Neural cell (in vitro differentiated cells): ENCODE measurements at regions not wholly inside any gene's neighbourhood (a gene's known extent, or its start where the extent isn't known, plus 50 kb on each side); places are given as distances from the start of the nearest gene placed in this dataset.

Experiments
- EP300 ChIP-seq: fragments of 450-650 bp; conservative IDR thresholded peaks from 2 replicates; pipeline ENCODE4 v1.6.1; 2014; ENCODE audit warnings: antibody characterized with exemption, mild to moderate bottlenecking, moderate library complexity; ENCODE audit not compliant: poor library complexity, severe bottlenecking
- EZH2 ChIP-seq: fragments of 200-600, 300-800 bp; shearing (Covaris generic), sonication (generic); IDR thresholded peaks from 2 replicates; pipeline ENCODE4 v1.6.1; 2014; ENCODE audit warnings: antibody characterized with exemption, low read length, borderline replicate concordance, mild to moderate bottlenecking; ENCODE audit not compliant: insufficient read depth, poor library complexity, severe bottlenecking
- POLR2AphosphoS5 ChIP-seq: IDR thresholded peaks from 2 replicates; pipeline ENCODE4 v1.6.1; 2012
- RAD21 ChIP-seq: fragments of 450-650 bp; conservative IDR thresholded peaks from 2 replicates; pipeline ENCODE4 v1.6.1; 2014; ENCODE audit warnings: antibody characterized with exemption, mild to moderate bottlenecking, moderate library complexity
- SMC3 ChIP-seq: fragments of 450-650 bp; conservative IDR thresholded peaks from 2 replicates; pipeline ENCODE4 v1.6.1; 2014; ENCODE audit warnings: antibody characterized with exemption, mild to moderate bottlenecking, moderate library complexity; ENCODE audit not compliant: poor library complexity
- TF ChIP-seq, protein P1 (sequence below): fragments of 450-650 bp; IDR thresholded peaks from 2 replicates; pipeline ENCODE4 v1.5.1; 2014; ENCODE audit warnings: antibody characterized with exemption, mild to moderate bottlenecking, moderate library complexity; ENCODE audit not compliant: poor library complexity, severe bottlenecking

- TF ChIP-seq, protein P1, sequence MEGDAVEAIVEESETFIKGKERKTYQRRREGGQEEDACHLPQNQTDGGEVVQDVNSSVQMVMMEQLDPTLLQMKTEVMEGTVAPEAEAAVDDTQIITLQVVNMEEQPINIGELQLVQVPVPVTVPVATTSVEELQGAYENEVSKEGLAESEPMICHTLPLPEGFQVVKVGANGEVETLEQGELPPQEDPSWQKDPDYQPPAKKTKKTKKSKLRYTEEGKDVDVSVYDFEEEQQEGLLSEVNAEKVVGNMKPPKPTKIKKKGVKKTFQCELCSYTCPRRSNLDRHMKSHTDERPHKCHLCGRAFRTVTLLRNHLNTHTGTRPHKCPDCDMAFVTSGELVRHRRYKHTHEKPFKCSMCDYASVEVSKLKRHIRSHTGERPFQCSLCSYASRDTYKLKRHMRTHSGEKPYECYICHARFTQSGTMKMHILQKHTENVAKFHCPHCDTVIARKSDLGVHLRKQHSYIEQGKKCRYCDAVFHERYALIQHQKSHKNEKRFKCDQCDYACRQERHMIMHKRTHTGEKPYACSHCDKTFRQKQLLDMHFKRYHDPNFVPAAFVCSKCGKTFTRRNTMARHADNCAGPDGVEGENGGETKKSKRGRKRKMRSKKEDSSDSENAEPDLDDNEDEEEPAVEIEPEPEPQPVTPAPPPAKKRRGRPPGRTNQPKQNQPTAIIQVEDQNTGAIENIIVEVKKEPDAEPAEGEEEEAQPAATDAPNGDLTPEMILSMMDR, result no peak
- TF ChIP-seq POLR2AphosphoS5, result no peak
- TF ChIP-seq EZH2, result no peak
- TF ChIP-seq EP300, result no peak
- TF ChIP-seq RAD21, result no peak
- TF ChIP-seq SMC3, result no peak
Observed at GRCh38 chr2:122075381-122075780, 319.9 kb downstream of the TSN start.
